ENCODE measurements at regions not wholly inside any gene's neighbourhood (a gene's known extent, or its start where the extent isn't known, plus 50 kb on each side); places are given as distances from the start of the nearest gene placed in this dataset.

DNA sequence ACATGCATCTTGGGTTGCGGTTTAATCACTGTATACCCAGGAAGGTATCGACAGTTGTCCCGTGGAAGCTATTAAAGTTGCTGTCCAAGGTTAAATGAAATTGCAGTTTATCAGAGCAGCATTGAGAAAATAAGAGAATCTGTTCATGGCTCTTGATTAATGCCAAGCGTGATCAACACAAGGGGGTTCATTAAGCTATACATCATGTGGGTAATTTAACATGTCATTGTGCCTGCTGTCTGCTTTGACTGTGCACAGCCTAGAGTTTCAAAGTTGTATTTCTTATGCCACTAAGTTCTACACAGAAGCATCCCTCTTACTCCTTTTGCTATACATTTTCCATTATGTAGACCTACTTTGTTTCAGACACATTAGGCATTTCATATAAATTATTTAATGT is 74.8 kb upstream of the SP8 start:
- TF ChIP-seq POLR2A (IDR thresholded peaks at IDR 0.05; ENCODE audit: low read depth, low read length) (no peak), POLR2AphosphoS5 (IDR thresholded peaks at IDR 0.05; ENCODE audit: low read depth, low read length) (no peak)
